HG02798 (cell line): ENCODE measurements at regions not wholly inside any gene's neighbourhood (a gene's known extent, or its start where the extent isn't known, plus 50 kb on each side); places are given as distances from the start of the nearest gene placed in this dataset.
A peak's percentile ranks its signal among the peaks of the same experiment; 100 is the strongest.

ENCODE experiments used
- ATAC-seq: cut with Tn5 transposase; IDR thresholded peaks from one replicate; pipeline ENCODE4 v1.9.1; 2021; ENCODE audit warnings: mild to moderate bottlenecking; ENCODE audit not compliant: unreplicated experiment, poor library complexity

GRCh38 chr6:47126647-47127391, 84.7 kb upstream of the ADGRF1 start:
- no peak for ATAC-seq

- ATAC-seq: no peak
Observed at GRCh38 chr6:47118611-47119010, 76.5 kb upstream of the ADGRF1 start.

- no peak for ATAC-seq
Observed at GRCh38 chr6:47117314-47117713, 75.2 kb upstream of the ADGRF1 start.

- ATAC-seq: no peak
Observed at GRCh38 chr6:47116606-47117005, 74.5 kb upstream of the ADGRF1 start.

- ATAC-seq: no peak
Observed at GRCh38 chr6:47116086-47116485, 74.0 kb upstream of the ADGRF1 start.

GRCh38 chr6:47114460-47114859, 72.3 kb upstream of the ADGRF1 start:
- no peak for ATAC-seq

GRCh38 chr6:47112317-47112716, 70.2 kb upstream of the ADGRF1 start:
- no peak for ATAC-seq

GRCh38 chr6:47111685-47112084, 69.6 kb upstream of the ADGRF1 start:
- ATAC-seq: no peak

- ATAC-seq: no peak
Observed at GRCh38 chr6:47109281-47109680, 67.1 kb upstream of the ADGRF1 start.

- no peak for ATAC-seq
Observed at GRCh38 chr6:47106721-47107197, 64.6 kb upstream of the ADGRF1 start.

- no peak for ATAC-seq
Observed at GRCh38 chr6:47106216-47106615, 64.1 kb upstream of the ADGRF1 start.

GRCh38 chr6:47105469-47106178, 63.5 kb upstream of the ADGRF1 start:
- ATAC-seq: no peak

- no peak for ATAC-seq
Observed at GRCh38 chr6:47103931-47104330, 61.8 kb upstream of the ADGRF1 start.

- no peak for ATAC-seq
Observed at GRCh38 chr6:47102331-47102730, 60.2 kb upstream of the ADGRF1 start.

GRCh38 chr6:47098570-47098993, 56.5 kb upstream of the ADGRF1 start:
- no peak for ATAC-seq

GRCh38 chr6:47097092-47097945, 55.2 kb upstream of the ADGRF1 start:
- ATAC-seq: peak; percentile 96

- ATAC-seq: no peak
Observed at GRCh38 chr6:47096211-47096895, 54.2 kb upstream of the ADGRF1 start.

GRCh38 chr6:47094241-47094925, 52.3 kb upstream of the ADGRF1 start:
- no peak for ATAC-seq

- no peak for ATAC-seq
Observed at GRCh38 chr6:47093169-47093568, 51.0 kb upstream of the ADGRF1 start.
